ENCODE measurements at regions not wholly inside any gene's neighbourhood (a gene's known extent, or its start where the extent isn't known, plus 50 kb on each side); places are given as distances from the start of the nearest gene placed in this dataset.

GRCh38 chr10:20977300-20977699 lies 80.2 kb upstream of the NEBL start:
- WGBS: 86% methylated on average over 5 of the region's 5 CpGs
- Histone ChIP-seq H3K36me3 (ENCODE audit: control insufficient read depth in 2 of 2, insufficient read depth in 2 of 2, low read length in 1 of 2) (no peaks in the 10 kb centered on the region), H3K27me3 (ENCODE audit: control insufficient read depth in 2 of 2, insufficient read depth in 1 of 2, low read length in 1 of 2) (no peaks in the 10 kb centered on the region), H3K9me3 (ENCODE audit: control insufficient read depth in 2 of 2, insufficient read depth in 1 of 2, low read length in 1 of 2) (no peaks in the 10 kb centered on the region), H3K27ac (ENCODE audit: low read depth in 1 of 2, low read length in 1 of 2) (no peak overlapping the region), H3K4me1 (ENCODE audit: control insufficient read depth in 2 of 2, insufficient read depth in 2 of 2, low read length in 2 of 2) (no peaks in the 10 kb centered on the region), H3K4me3 (ENCODE audit: low read length in 2 of 2) (no peak overlapping the region)
- DNase-seq (ENCODE audit: low read depth in 6 of 9, low spot score in 9 of 9): no peak

GRCh38 chr10:20976891-20977290 lies 79.8 kb upstream of the NEBL start:
- Histone ChIP-seq H3K4me1 (ENCODE audit: control insufficient read depth in 2 of 2, insufficient read depth in 2 of 2, low read length in 2 of 2) (no peaks in the 10 kb centered on the region), H3K36me3 (ENCODE audit: control insufficient read depth in 2 of 2, insufficient read depth in 2 of 2, low read length in 1 of 2) (no peaks in the 10 kb centered on the region), H3K27me3 (ENCODE audit: control insufficient read depth in 2 of 2, insufficient read depth in 1 of 2, low read length in 1 of 2) (no peaks in the 10 kb centered on the region), H3K27ac (ENCODE audit: low read depth in 1 of 2, low read length in 1 of 2) (no peak overlapping the region), H3K9me3 (ENCODE audit: control insufficient read depth in 2 of 2, insufficient read depth in 1 of 2, low read length in 1 of 2) (no peaks in the 10 kb centered on the region), H3K4me3 (ENCODE audit: low read length in 2 of 2) (no peak overlapping the region)
- 95% methylated on average over 3 of the region's 3 CpGs for WGBS
- no peak for DNase-seq (ENCODE audit: low read depth in 6 of 9, low spot score in 9 of 9)

- DNase-seq (ENCODE audit: low read depth in 6 of 9, low spot score in 9 of 9): no peak
- Histone ChIP-seq H3K4me3 (ENCODE audit: low read length in 2 of 2) (no peak overlapping the region), H3K36me3 (ENCODE audit: control insufficient read depth in 2 of 2, insufficient read depth in 2 of 2, low read length in 1 of 2) (no peaks in the 10 kb centered on the region), H3K4me1 (ENCODE audit: control insufficient read depth in 2 of 2, insufficient read depth in 2 of 2, low read length in 2 of 2) (no peaks in the 10 kb centered on the region), H3K27me3 (ENCODE audit: control insufficient read depth in 2 of 2, insufficient read depth in 1 of 2, low read length in 1 of 2) (no peaks in the 10 kb centered on the region), H3K27ac (ENCODE audit: low read depth in 1 of 2, low read length in 1 of 2) (no peak overlapping the region), H3K9me3 (ENCODE audit: control insufficient read depth in 2 of 2, insufficient read depth in 1 of 2, low read length in 1 of 2) (no peaks in the 10 kb centered on the region)
- 84% methylated on average over 3 of the region's 3 CpGs for WGBS
These were observed 79.3 kb upstream of the NEBL start for GRCh38 chr10:20976390-20976789.

GRCh38 chr10:20975236-20975635 lies 78.1 kb upstream of the NEBL start:
- 94% methylated on average over 4 of the region's 4 CpGs for WGBS
- no peaks in the 10 kb centered on the region for H3K36me3 ChIP-seq (ENCODE audit: control insufficient read depth in 2 of 2, insufficient read depth in 2 of 2, low read length in 1 of 2)

GRCh38 chr10:20972925-20973324 lies 75.8 kb upstream of the NEBL start:
- no peaks in the 10 kb centered on the region for H3K9me3 ChIP-seq (ENCODE audit: control insufficient read depth in 2 of 2, insufficient read depth in 1 of 2, low read length in 1 of 2)
- DNase-seq (ENCODE audit: low read depth in 6 of 9, low spot score in 9 of 9): no peak
- H3K4me1 ChIP-seq (ENCODE audit: control insufficient read depth in 2 of 2, insufficient read depth in 2 of 2, low read length in 2 of 2): no peaks in the 10 kb centered on the region
- no peak overlapping the region for H3K4me3 ChIP-seq (ENCODE audit: low read length in 2 of 2)
- H3K27ac ChIP-seq (ENCODE audit: low read depth in 1 of 2, low read length in 1 of 2): no peak overlapping the region
- H3K27me3 ChIP-seq (ENCODE audit: control insufficient read depth in 2 of 2, insufficient read depth in 1 of 2, low read length in 1 of 2): no peaks in the 10 kb centered on the region
- 86% methylated on average over 2 of the region's 2 CpGs for WGBS
- no peaks in the 10 kb centered on the region for H3K36me3 ChIP-seq (ENCODE audit: control insufficient read depth in 2 of 2, insufficient read depth in 2 of 2, low read length in 1 of 2)

More at GRCh38 chr10:20975236-20975635, 78.1 kb upstream of the NEBL start:
- Histone ChIP-seq H3K4me3 (ENCODE audit: low read length in 2 of 2) (no peak overlapping the region), H3K4me1 (ENCODE audit: control insufficient read depth in 2 of 2, insufficient read depth in 2 of 2, low read length in 2 of 2) (no peaks in the 10 kb centered on the region), H3K9me3 (ENCODE audit: control insufficient read depth in 2 of 2, insufficient read depth in 1 of 2, low read length in 1 of 2) (no peaks in the 10 kb centered on the region), H3K27ac (ENCODE audit: low read depth in 1 of 2, low read length in 1 of 2) (no peak overlapping the region), H3K27me3 (ENCODE audit: control insufficient read depth in 2 of 2, insufficient read depth in 1 of 2, low read length in 1 of 2) (no peaks in the 10 kb centered on the region)
- no peak for DNase-seq (ENCODE audit: low read depth in 6 of 9, low spot score in 9 of 9)

- 89% methylated on average over 3 of the region's 3 CpGs for WGBS
- DNase-seq (ENCODE audit: low read depth in 6 of 9, low spot score in 9 of 9): no peak
These were observed 74.8 kb upstream of the NEBL start for GRCh38 chr10:20971901-20972300.

GRCh38 chr10:20970708-20971107 lies 73.6 kb upstream of the NEBL start:
- H3K4me3 ChIP-seq (ENCODE audit: low read length in 2 of 2): no peak overlapping the region
- no peaks in the 10 kb centered on the region for H3K9me3 ChIP-seq (ENCODE audit: control insufficient read depth in 2 of 2, insufficient read depth in 1 of 2, low read length in 1 of 2)
- no peaks in the 10 kb centered on the region for H3K27me3 ChIP-seq (ENCODE audit: control insufficient read depth in 2 of 2, insufficient read depth in 1 of 2, low read length in 1 of 2)
- no peak for DNase-seq (ENCODE audit: low read depth in 6 of 9, low spot score in 9 of 9)
- H3K27ac ChIP-seq (ENCODE audit: low read depth in 1 of 2, low read length in 1 of 2): no peak overlapping the region
- H3K36me3 ChIP-seq (ENCODE audit: control insufficient read depth in 2 of 2, insufficient read depth in 2 of 2, low read length in 1 of 2): no peaks in the 10 kb centered on the region
- WGBS: 81% methylated on average over 4 of the region's 4 CpGs
- H3K4me1 ChIP-seq (ENCODE audit: control insufficient read depth in 2 of 2, insufficient read depth in 2 of 2, low read length in 2 of 2): no peaks in the 10 kb centered on the region

More at GRCh38 chr10:20971901-20972300, 74.8 kb upstream of the NEBL start:
- Histone ChIP-seq H3K27me3 (ENCODE audit: control insufficient read depth in 2 of 2, insufficient read depth in 1 of 2, low read length in 1 of 2) (no peaks in the 10 kb centered on the region), H3K4me1 (ENCODE audit: control insufficient read depth in 2 of 2, insufficient read depth in 2 of 2, low read length in 2 of 2) (no peaks in the 10 kb centered on the region), H3K27ac (ENCODE audit: low read depth in 1 of 2, low read length in 1 of 2) (no peak overlapping the region), H3K4me3 (ENCODE audit: low read length in 2 of 2) (no peak overlapping the region), H3K36me3 (ENCODE audit: control insufficient read depth in 2 of 2, insufficient read depth in 2 of 2, low read length in 1 of 2) (no peaks in the 10 kb centered on the region), H3K9me3 (ENCODE audit: control insufficient read depth in 2 of 2, insufficient read depth in 1 of 2, low read length in 1 of 2) (no peaks in the 10 kb centered on the region)

- Histone ChIP-seq H3K27me3 (ENCODE audit: control insufficient read depth in 2 of 2, insufficient read depth in 1 of 2, low read length in 1 of 2) (no peaks in the 10 kb centered on the region), H3K27ac (ENCODE audit: low read depth in 1 of 2, low read length in 1 of 2) (no peak overlapping the region), H3K4me1 (ENCODE audit: control insufficient read depth in 2 of 2, insufficient read depth in 2 of 2, low read length in 2 of 2) (no peaks in the 10 kb centered on the region), H3K4me3 (ENCODE audit: low read length in 2 of 2) (no peak overlapping the region), H3K36me3 (ENCODE audit: control insufficient read depth in 2 of 2, insufficient read depth in 2 of 2, low read length in 1 of 2) (no peaks in the 10 kb centered on the region), H3K9me3 (ENCODE audit: control insufficient read depth in 2 of 2, insufficient read depth in 1 of 2, low read length in 1 of 2) (no peaks in the 10 kb centered on the region)
- no peak for DNase-seq (ENCODE audit: low read depth in 6 of 9, low spot score in 9 of 9)
- 99% methylated on average over 3 of the region's 3 CpGs for WGBS
These were observed 72.9 kb upstream of the NEBL start for GRCh38 chr10:20970044-20970443.

GRCh38 chr10:20966426-20966825 lies 69.3 kb upstream of the NEBL start:
- DNase-seq (ENCODE audit: low read depth in 6 of 9, low spot score in 9 of 9): no peak
- Histone ChIP-seq H3K27ac (ENCODE audit: low read depth in 1 of 2, low read length in 1 of 2) (no peak overlapping the region), H3K4me3 (ENCODE audit: low read length in 2 of 2) (no peak overlapping the region), H3K36me3 (ENCODE audit: control insufficient read depth in 2 of 2, insufficient read depth in 2 of 2, low read length in 1 of 2) (no peaks in the 10 kb centered on the region), H3K4me1 (ENCODE audit: control insufficient read depth in 2 of 2, insufficient read depth in 2 of 2, low read length in 2 of 2) (no peaks in the 10 kb centered on the region), H3K27me3 (ENCODE audit: control insufficient read depth in 2 of 2, insufficient read depth in 1 of 2, low read length in 1 of 2) (no peaks in the 10 kb centered on the region), H3K9me3 (ENCODE audit: control insufficient read depth in 2 of 2, insufficient read depth in 1 of 2, low read length in 1 of 2) (no peaks in the 10 kb centered on the region)
- 92% methylated on average over 3 of the region's 3 CpGs for WGBS

All from thymus (tissue), 11 donors.